Urinary bladder (tissue), 3 donors: ENCODE measurements at regions not wholly inside any gene's neighbourhood (a gene's known extent, or its start where the extent isn't known, plus 50 kb on each side); places are given as distances from the start of the nearest gene placed in this dataset.
A peak's percentile ranks its signal among the peaks of the same experiment; 100 is the strongest.

ENCODE experiments used
- DNase-seq: peaks from one replicate; pipeline ENCODE4 v3.0.0-alpha.2; 2015; ENCODE audit errors: extremely low spot score
- H3K27ac ChIP-seq: one replicate; pipeline ENCODE4 v1.5.1; 2013; ENCODE audit warnings: low read depth, mild to moderate bottlenecking, moderate library complexity
- H3K36me3 ChIP-seq: one replicate; pipeline ENCODE4 v1.6.1; 2013; ENCODE audit warnings: mild to moderate bottlenecking, moderate library complexity; ENCODE audit not compliant: insufficient read depth
- H3K4me1 ChIP-seq: one replicate; pipeline ENCODE4 v1.6.1; 2013; ENCODE audit warnings: mild to moderate bottlenecking, moderate library complexity; ENCODE audit not compliant: insufficient read depth
- H3K4me3 ChIP-seq: one replicate; pipeline ENCODE4 v1.5.1; 2013; ENCODE audit warnings: low read depth, low read length
- WGBS: extraction: QIAGEN DNeasy Blood & Tissue Kit; methylation state at CpG from one replicate; pipeline ENCODE4 v1.1.7; 2013; 5-methylcytosine and 5-hydroxymethylcytosine counted together
- donor health status: healthy with polysubstance abuse.
- donor health status: healthy.

- peak; percentile 53 for DNase-seq
- Histone ChIP-seq H3K4me3 (no peak overlapping the region), H3K36me3 (no peaks in the 10 kb centered on the region), H3K4me1 (no peaks in the 10 kb centered on the region), H3K27ac (no peak overlapping the region)
- 33% methylated on average over 1 of the region's 1 CpG for WGBS
Measured at GRCh38 chr15:79373113-79373512, 59.0 kb upstream of the MINAR1 start.

GRCh38 chr15:79373728-79374127 is 58.4 kb upstream of the MINAR1 start:
- Histone ChIP-seq H3K27ac (no peak overlapping the region), H3K4me3 (no peak overlapping the region), H3K4me1 (no peaks in the 10 kb centered on the region), H3K36me3 (no peaks in the 10 kb centered on the region)
- DNase-seq = no peak
- WGBS = 55% methylated on average over 2 of the region's 2 CpGs

- no peak for DNase-seq
- H3K4me3 ChIP-seq = no peak overlapping the region
- H3K36me3 ChIP-seq = no peaks in the 10 kb centered on the region
- 89% methylated on average over 3 of the region's 3 CpGs for WGBS
- H3K27ac ChIP-seq = no peak overlapping the region
- H3K4me1 ChIP-seq = no peaks in the 10 kb centered on the region
Measured at GRCh38 chr15:79376383-79376782, 55.8 kb upstream of the MINAR1 start.

GRCh38 chr15:79378394-79379109 is 53.6 kb upstream of the MINAR1 start:
- H3K36me3 ChIP-seq = no peaks in the 10 kb centered on the region
- no peaks in the 10 kb centered on the region for H3K4me1 ChIP-seq
- no peak overlapping the region for H3K27ac ChIP-seq
- WGBS = 86% methylated on average over 3 of the region's 3 CpGs
- H3K4me3 ChIP-seq = no peak overlapping the region
- no peak for DNase-seq

- no peaks in the 10 kb centered on the region for H3K4me1 ChIP-seq
- 47% methylated on average over 4 of the region's 4 CpGs for WGBS
- no peak overlapping the region for H3K27ac ChIP-seq
- H3K4me3 ChIP-seq = no peak overlapping the region
- H3K36me3 ChIP-seq = no peaks in the 10 kb centered on the region
- peak; percentile 29 for DNase-seq
Measured at GRCh38 chr15:79380755-79381497, 51.2 kb upstream of the MINAR1 start.

- H3K4me1 ChIP-seq = no peaks in the 10 kb centered on the region
- H3K4me3 ChIP-seq = no peak overlapping the region
- no peak for DNase-seq
- no peaks in the 10 kb centered on the region for H3K36me3 ChIP-seq
- H3K27ac ChIP-seq = no peak overlapping the region
Measured at GRCh38 chr15:79381593-79381992, 50.5 kb upstream of the MINAR1 start.
